ENCODE measurements at regions not wholly inside any gene's neighbourhood (a gene's known extent, or its start where the extent isn't known, plus 50 kb on each side); places are given as distances from the start of the nearest gene placed in this dataset.

- TF ChIP-seq, protein P1, sequence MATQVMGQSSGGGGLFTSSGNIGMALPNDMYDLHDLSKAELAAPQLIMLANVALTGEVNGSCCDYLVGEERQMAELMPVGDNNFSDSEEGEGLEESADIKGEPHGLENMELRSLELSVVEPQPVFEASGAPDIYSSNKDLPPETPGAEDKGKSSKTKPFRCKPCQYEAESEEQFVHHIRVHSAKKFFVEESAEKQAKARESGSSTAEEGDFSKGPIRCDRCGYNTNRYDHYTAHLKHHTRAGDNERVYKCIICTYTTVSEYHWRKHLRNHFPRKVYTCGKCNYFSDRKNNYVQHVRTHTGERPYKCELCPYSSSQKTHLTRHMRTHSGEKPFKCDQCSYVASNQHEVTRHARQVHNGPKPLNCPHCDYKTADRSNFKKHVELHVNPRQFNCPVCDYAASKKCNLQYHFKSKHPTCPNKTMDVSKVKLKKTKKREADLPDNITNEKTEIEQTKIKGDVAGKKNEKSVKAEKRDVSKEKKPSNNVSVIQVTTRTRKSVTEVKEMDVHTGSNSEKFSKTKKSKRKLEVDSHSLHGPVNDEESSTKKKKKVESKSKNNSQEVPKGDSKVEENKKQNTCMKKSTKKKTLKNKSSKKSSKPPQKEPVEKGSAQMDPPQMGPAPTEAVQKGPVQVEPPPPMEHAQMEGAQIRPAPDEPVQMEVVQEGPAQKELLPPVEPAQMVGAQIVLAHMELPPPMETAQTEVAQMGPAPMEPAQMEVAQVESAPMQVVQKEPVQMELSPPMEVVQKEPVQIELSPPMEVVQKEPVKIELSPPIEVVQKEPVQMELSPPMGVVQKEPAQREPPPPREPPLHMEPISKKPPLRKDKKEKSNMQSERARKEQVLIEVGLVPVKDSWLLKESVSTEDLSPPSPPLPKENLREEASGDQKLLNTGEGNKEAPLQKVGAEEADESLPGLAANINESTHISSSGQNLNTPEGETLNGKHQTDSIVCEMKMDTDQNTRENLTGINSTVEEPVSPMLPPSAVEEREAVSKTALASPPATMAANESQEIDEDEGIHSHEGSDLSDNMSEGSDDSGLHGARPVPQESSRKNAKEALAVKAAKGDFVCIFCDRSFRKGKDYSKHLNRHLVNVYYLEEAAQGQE (IDR thresholded peaks at IDR 0.05; ENCODE audit: unreplicated experiment): no peak
- TF ChIP-seq, protein P2, sequence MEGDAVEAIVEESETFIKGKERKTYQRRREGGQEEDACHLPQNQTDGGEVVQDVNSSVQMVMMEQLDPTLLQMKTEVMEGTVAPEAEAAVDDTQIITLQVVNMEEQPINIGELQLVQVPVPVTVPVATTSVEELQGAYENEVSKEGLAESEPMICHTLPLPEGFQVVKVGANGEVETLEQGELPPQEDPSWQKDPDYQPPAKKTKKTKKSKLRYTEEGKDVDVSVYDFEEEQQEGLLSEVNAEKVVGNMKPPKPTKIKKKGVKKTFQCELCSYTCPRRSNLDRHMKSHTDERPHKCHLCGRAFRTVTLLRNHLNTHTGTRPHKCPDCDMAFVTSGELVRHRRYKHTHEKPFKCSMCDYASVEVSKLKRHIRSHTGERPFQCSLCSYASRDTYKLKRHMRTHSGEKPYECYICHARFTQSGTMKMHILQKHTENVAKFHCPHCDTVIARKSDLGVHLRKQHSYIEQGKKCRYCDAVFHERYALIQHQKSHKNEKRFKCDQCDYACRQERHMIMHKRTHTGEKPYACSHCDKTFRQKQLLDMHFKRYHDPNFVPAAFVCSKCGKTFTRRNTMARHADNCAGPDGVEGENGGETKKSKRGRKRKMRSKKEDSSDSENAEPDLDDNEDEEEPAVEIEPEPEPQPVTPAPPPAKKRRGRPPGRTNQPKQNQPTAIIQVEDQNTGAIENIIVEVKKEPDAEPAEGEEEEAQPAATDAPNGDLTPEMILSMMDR (conservative IDR thresholded peaks at IDR 0.05; ENCODE audit: low read depth in 2 of 2): no peak
- TF ChIP-seq POLR2AphosphoS5 (IDR thresholded peaks at IDR 0.05; ENCODE audit: low read depth): no peak
- TF ChIP-seq EZH2 (IDR thresholded peaks at IDR 0.05; ENCODE audit: low read depth, unreplicated experiment): no peak
- TF ChIP-seq NANOG (IDR thresholded peaks at IDR 0.05; ENCODE audit: borderline replicate concordance): no peak
- no peak for TF ChIP-seq ZNF331 (CRISPR knock-in tag; IDR thresholded peaks at IDR 0.05; ENCODE audit: low read depth)
Observed at GRCh38 chr12:93315907-93316622, 61.7 kb upstream of the NUDT4 start.
